H1 (cell line): ENCODE measurements at regions not wholly inside any gene's neighbourhood (a gene's known extent, or its start where the extent isn't known, plus 50 kb on each side); places are given as distances from the start of the nearest gene placed in this dataset.

Experiments
- CTCF ChIA-PET: fragments of 300-600 bp; sonication (Branson Sonifier 250); formaldehyde crosslinking; loops from one replicate; lab custom pipeline; 2021; ENCODE audit not compliant: partially characterized antibody; lab: Charles Lee
- POLR2A ChIA-PET: fragments of 300-600 bp; sonication (Branson Sonifier 250); formaldehyde crosslinking; loops from one replicate; lab custom pipeline; 2021; ENCODE audit warnings: inconsistent platforms; ENCODE audit not compliant: partially characterized antibody; lab: Charles Lee
- DNase-seq, 2 experiments: peaks; one replicate each; pipeline versions ENCODE4 v3.0.0 to v3.0.0-alpha.2; 2010 to 2022; ENCODE audit warnings: low spot score in 2 of 2, low read depth in 1 of 2, mixed read lengths in 1 of 2
- FAIRE-seq: peaks from 2 replicates; lab custom pipeline; 2011; peaks lifted over from hg19 to GRCh38; lab: Jason Lieb, UNC
- H2AFZ ChIP-seq: 2 replicates; pipeline ENCODE4 v1.8.1; 2012; ENCODE audit warnings: low read length, inconsistent platforms
- H2AK5ac ChIP-seq: 2 replicates; pipeline ENCODE4 v1.6.1; 2013; ENCODE audit warnings: low read depth, low read length
- H2BK120ac ChIP-seq: replicated peaks from 2 replicates; pipeline ENCODE3; 2013; ENCODE audit warnings: low read depth, low read length, inconsistent platforms
- H2BK12ac ChIP-seq: 2 replicates; pipeline ENCODE4 v1.6.1; 2013; ENCODE audit warnings: low read depth, low read length
- H2BK15ac ChIP-seq: 2 replicates; pipeline ENCODE4 v1.6.1; 2013; ENCODE audit warnings: low read length
- H2BK20ac ChIP-seq: 2 replicates; pipeline ENCODE4 v1.6.1; 2013; ENCODE audit warnings: low read length
- H2BK5ac ChIP-seq: 2 replicates; pipeline ENCODE4 v1.6.1; 2013; ENCODE audit warnings: low read depth, low read length
- H3K14ac ChIP-seq: 2 replicates; pipeline ENCODE4 v1.6.1; 2013; ENCODE audit warnings: inconsistent platforms; ENCODE audit not compliant: insufficient read length
- H3K18ac ChIP-seq: 2 replicates; pipeline ENCODE4 v1.6.1; 2013; ENCODE audit warnings: low read length; ENCODE audit errors: extremely low read depth
- H3K23ac ChIP-seq: 2 replicates; pipeline ENCODE4 v1.6.1; 2013; ENCODE audit warnings: inconsistent platforms; ENCODE audit not compliant: insufficient read length
- H3K23me2 ChIP-seq: 2 replicates; pipeline ENCODE4 v1.6.1; 2013; ENCODE audit warnings: low read depth, low read length
- H3K27ac ChIP-seq: 2 replicates; pipeline ENCODE4 v1.6.1; 2011; ENCODE audit warnings: low read depth, low read length, inconsistent platforms
- H3K27me3 ChIP-seq, 4 experiments: replicated peaks in 1 of 4; 1 replicate in 1 of 4; 2 replicates in 3 of 4; pipeline versions ENCODE4 v1.6.1 to v1.8.1; 2011 to 2013; ENCODE audit warnings: low read length in 3 of 4, mild to moderate bottlenecking in 3 of 4, inconsistent platforms in 2 of 4, mixed read lengths in 2 of 4, moderate library complexity in 1 of 4; ENCODE audit not compliant: control insufficient read depth in 3 of 4, insufficient read depth in 3 of 4; ENCODE audit errors: extremely low read depth in 1 of 4
- H3K36me3 ChIP-seq, 4 experiments: 2 replicates each; pipeline versions ENCODE4 v1.6.1 to v1.8.1; 2011 to 2013; ENCODE audit warnings: mild to moderate bottlenecking in 4 of 4, low read length in 3 of 4, moderate library complexity in 2 of 4, control low read depth in 1 of 4, inconsistent platforms in 1 of 4; ENCODE audit not compliant: insufficient read depth in 4 of 4, control insufficient read depth in 2 of 4
- H3K4ac ChIP-seq: replicated peaks from 2 replicates; pipeline ENCODE3; 2013; ENCODE audit warnings: low read length, low read depth, mixed read lengths, inconsistent platforms; ENCODE audit not compliant: insufficient read length
- H3K4me1 ChIP-seq, 4 experiments: replicated peaks in 1 of 4; 1 replicate in 1 of 4; 2 replicates in 3 of 4; pipeline versions ENCODE4 v1.6.1 to v1.8.1; 2011 to 2013; ENCODE audit warnings: low read length in 3 of 4, inconsistent platforms in 2 of 4, mixed read lengths in 1 of 4; ENCODE audit not compliant: insufficient read depth in 4 of 4, control insufficient read depth in 3 of 4
- H3K4me2 ChIP-seq, 2 experiments: 2 replicates each; pipeline versions ENCODE4 v1.6.1 to v1.8.1; 2011 to 2013; ENCODE audit warnings: low read depth in 2 of 2, low read length in 2 of 2, control low read depth in 1 of 2, inconsistent platforms in 1 of 2, mild to moderate bottlenecking in 1 of 2; ENCODE audit not compliant: insufficient read depth in 1 of 2
- H3K4me3 ChIP-seq, 4 experiments: fragments of 200-600, 300-600 bp in 1 of 4; sonication (generic), shearing (Covaris generic), sonication (Bioruptor Twin) in 1 of 4; 2 replicates each; pipeline versions ENCODE4 v1.5.1 to v1.8.1; 2011 to 2016; ENCODE audit warnings: low read length in 4 of 4, low read depth in 3 of 4, control low read depth in 2 of 4, inconsistent platforms in 2 of 4, mild to moderate bottlenecking in 2 of 4, mixed read lengths in 1 of 4, moderate library complexity in 1 of 4; ENCODE audit not compliant: insufficient read depth in 2 of 4; ENCODE audit errors: extremely low read depth in 1 of 4
- H3K56ac ChIP-seq: replicated peaks from 2 replicates; pipeline ENCODE3; 2013; ENCODE audit warnings: low read depth, mild to moderate bottlenecking, mixed read lengths, low read length, inconsistent platforms; ENCODE audit not compliant: insufficient read length
- H3K79me1 ChIP-seq: 2 replicates; pipeline ENCODE4 v1.6.1; 2013; ENCODE audit warnings: low read depth, low read length, control low read depth
- H3K79me2 ChIP-seq, 2 experiments: 2 replicates each; pipeline versions ENCODE4 v1.6.1 to v1.8.1; 2012 to 2013; ENCODE audit warnings: low read length in 2 of 2, mild to moderate bottlenecking in 2 of 2, inconsistent platforms in 1 of 2; ENCODE audit not compliant: insufficient read depth in 2 of 2, control insufficient read depth in 1 of 2
- H3K9ac ChIP-seq, 4 experiments: replicated peaks in 1 of 4; 1 replicate in 1 of 4; 2 replicates in 3 of 4; pipeline versions ENCODE4 v1.6.1 to v1.8.1; 2011 to 2013; ENCODE audit warnings: low read depth in 3 of 4, low read length in 3 of 4, control low read depth in 2 of 4, mild to moderate bottlenecking in 2 of 4, moderate library complexity in 2 of 4, inconsistent platforms in 1 of 4; ENCODE audit errors: extremely low read depth in 1 of 4
- H3K9me3 ChIP-seq, 2 experiments: 2 replicates each; pipeline versions ENCODE4 v1.6.1 to v1.8.1; 2012 to 2013; ENCODE audit warnings: mild to moderate bottlenecking in 2 of 2, moderate library complexity in 2 of 2, control low read depth in 1 of 2, inconsistent platforms in 1 of 2, low read depth in 1 of 2, low read length in 1 of 2, mixed read lengths in 1 of 2; ENCODE audit not compliant: insufficient read depth in 2 of 2
- H4K20me1 ChIP-seq, 2 experiments: replicated peaks in 1 of 2; 2 replicates each; pipeline versions ENCODE3 to v1.8.1; 2011 to 2013; ENCODE audit warnings: inconsistent platforms in 2 of 2, low read length in 2 of 2, mild to moderate bottlenecking in 1 of 2; ENCODE audit not compliant: insufficient read depth in 2 of 2, control insufficient read depth in 1 of 2
- H4K5ac ChIP-seq: 2 replicates; pipeline ENCODE4 v1.6.1; 2013; ENCODE audit warnings: low read length, low read depth, mixed read lengths, inconsistent platforms; ENCODE audit not compliant: insufficient read length
- H4K8ac ChIP-seq: 2 replicates; pipeline ENCODE4 v1.8.0; 2013; ENCODE audit warnings: mild to moderate bottlenecking, moderate library complexity, low read length, inconsistent platforms; ENCODE audit not compliant: insufficient read depth; ENCODE audit errors: extremely low read depth
- H4K91ac ChIP-seq: replicated peaks from 2 replicates; pipeline ENCODE3; 2013; ENCODE audit warnings: low read length, mixed read lengths, inconsistent platforms; ENCODE audit not compliant: insufficient read length
- FOSL1 ChIP-seq: IDR thresholded peaks from 2 replicates; pipeline ENCODE4 v1.6.1; 2011; ENCODE audit warnings: mild to moderate bottlenecking, low read depth, low read length, moderate library complexity; ENCODE audit not compliant: insufficient read depth
- GTF2F1 ChIP-seq: IDR thresholded peaks from 2 replicates; pipeline ENCODE4 v1.6.1; 2012; ENCODE audit warnings: low read depth, low read length, improper control_type of control experiment, borderline replicate concordance
- JUN ChIP-seq: IDR thresholded peaks from 2 replicates; pipeline ENCODE4 v1.6.1; 2011; ENCODE audit warnings: low read depth, mild to moderate bottlenecking, improper control_type of control experiment, low read length
- KDM1A ChIP-seq: fragments of 200-600, 300-600 bp; sonication (generic); IDR thresholded peaks from 2 replicates; pipeline ENCODE4 v1.7.1; 2016; ENCODE audit warnings: mild to moderate bottlenecking, low read length, borderline replicate concordance
- NANOG ChIP-seq: IDR thresholded peaks from 2 replicates; pipeline ENCODE4 v1.6.1; 2011; ENCODE audit warnings: low read length, low read depth, mild to moderate bottlenecking, inconsistent platforms; ENCODE audit not compliant: insufficient read depth, poor library complexity, severe bottlenecking
- SP1 ChIP-seq: IDR thresholded peaks from 2 replicates; pipeline ENCODE4 v1.6.1; 2011; ENCODE audit warnings: low read depth, low read length
- TBP ChIP-seq: IDR thresholded peaks from 2 replicates; pipeline ENCODE4 v1.6.1; 2011; ENCODE audit warnings: low read depth, low read length, improper control_type of control experiment
- ZNF274 ChIP-seq: IDR thresholded peaks from 2 replicates; pipeline ENCODE4 v1.7.0; 2012; ENCODE audit warnings: low read length, borderline replicate concordance; ENCODE audit errors: extremely low read depth
- WGBS, 2 experiments: shearing (Covaris generic) in 1 of 2; methylation state at CpG; one replicate each; pipeline versions ENCODE4 v1.1.6 to v1.1.7; 2013 to 2015; ENCODE audit warnings: low lambda C conversion rate in 2 of 2, mixed read lengths in 2 of 2, inconsistent platforms in 1 of 2, low coverage in 1 of 2, missing lambda C conversion rate in 1 of 2; ENCODE audit not compliant: insufficient replicate concordance in 2 of 2, insufficient coverage in 1 of 2, insufficient read length in 1 of 2; ENCODE audit errors: extremely low coverage in 1 of 2, missing lambda C conversion rate in 1 of 2; 5-methylcytosine and 5-hydroxymethylcytosine counted together

DNA sequence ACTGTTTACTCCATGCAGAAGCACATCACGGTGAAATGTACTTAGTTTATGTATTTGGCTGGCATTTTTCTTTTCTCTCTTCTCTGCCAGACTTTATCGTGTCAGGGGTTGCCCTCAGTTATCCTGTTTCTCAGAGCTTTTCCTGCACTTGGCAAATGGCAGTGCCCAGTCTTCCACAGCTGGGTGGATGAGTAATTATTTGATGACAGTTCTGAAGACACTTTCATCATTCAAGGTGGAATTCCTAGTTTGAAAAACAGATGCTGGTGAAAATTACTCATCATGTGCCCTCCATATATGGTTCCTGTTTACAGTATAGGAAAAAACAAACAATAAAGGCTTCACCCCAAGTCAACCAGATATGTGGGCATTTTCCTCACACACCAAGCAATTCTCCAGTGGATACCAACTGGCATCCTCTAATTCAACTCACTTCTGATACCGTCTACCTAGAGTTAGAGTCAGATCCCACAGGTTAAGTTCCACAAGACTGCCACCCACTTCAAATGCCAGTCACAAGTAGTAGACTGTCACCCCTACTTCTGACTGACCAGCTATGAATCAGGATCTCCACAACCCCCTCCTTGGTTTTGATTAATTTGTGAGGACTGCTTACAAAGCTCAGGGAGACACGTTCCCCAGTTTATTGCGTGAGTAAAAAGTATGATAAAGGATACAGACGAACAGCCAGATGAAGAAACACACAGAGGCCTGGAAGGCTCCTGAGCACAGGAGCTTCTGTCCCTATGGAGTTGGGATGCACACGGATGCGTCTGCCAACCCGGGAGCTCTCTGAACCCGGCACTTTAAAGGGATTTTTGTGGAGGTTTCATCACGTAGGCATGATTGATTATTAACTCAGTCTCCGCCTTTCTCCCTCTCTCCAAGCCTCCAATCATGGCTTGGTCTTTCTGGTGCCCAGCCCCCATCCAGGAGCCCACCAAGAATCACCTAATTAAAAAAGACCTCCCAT is 72.9 kb downstream of the CLDN34 start:
- Histone ChIP-seq H3K36me3 (no peaks in the 10 kb centered on the region), H3K18ac (peak overlapping the region; percentile 13), H3K23ac (no peak overlapping the region), H2AFZ (no peak overlapping the region), H4K20me1 (peaks cover 0 to 1% of the 10 kb centered on the region in 2 experiments), H3K9me3 (no peaks in the 10 kb centered on the region), H3K9ac (no peak overlapping the region; a peak in 2 of 7 replicates), H4K8ac (no peak overlapping the region), H2AK5ac (no peak overlapping the region), H3K79me2 (peaks cover 0 to 27% of the 10 kb centered on the region in 2 experiments; a peak in 2 of 4 replicates), H3K79me1 (no peaks in the 10 kb centered on the region), H4K5ac (peak overlapping the region; percentile 36), H3K56ac (no peak overlapping the region), H3K27ac (peak overlapping the region; percentile 55; the same call in 1 of the 2 replicates), H3K27me3 (no peaks in the 10 kb centered on the region), H3K4ac (peak overlapping the region; percentile 91), H3K4me1 (peaks cover 0 to 12% (median 5%) of the 10 kb centered on the region in 4 experiments; a peak in 3 of 7 replicates), H4K91ac (peak overlapping the region; percentile 65), H2BK15ac (no peak overlapping the region), H3K23me2 (no peaks in the 10 kb centered on the region), H2BK120ac (peak overlapping the region; percentile 64), H3K4me2 (peak overlapping the region; percentile 52 to 59; a peak in 3 of 4 replicates), H3K4me3 (peak overlapping the region in 1 of 4 experiments; percentile 37; a peak in 1 of 8 replicates), H3K14ac (no peak overlapping the region), H2BK20ac (no peak overlapping the region), H2BK12ac (peak overlapping the region; percentile 17; the same call in 1 of the 2 replicates), H2BK5ac (peak overlapping the region; percentile 60; the same call in 1 of the 2 replicates)
- DNase-seq (no peak), FAIRE-seq (no peak)
- 76% methylated on average over 7 of the region's 12 CpGs; no CpG with 5 or more reads in 1 of the 2 experiments for WGBS, 2 experiments
- ChIA-PET POLR2A (interaction anchor here (2.1 to 2.9 kb wide), 3 partner anchors 9 to 23 kb away, joined by 7 to 12 read pairs (median 9); no protein-coding TSS in a partner anchor), CTCF (interaction anchor here (1.1 to 1.4 kb wide), 2 partner anchors 16 to 43 kb away, joined by 3 to 5 read pairs; no protein-coding TSS in a partner anchor)
- TF ChIP-seq KDM1A (no peak), SP1 (no peak), FOSL1 (no peak), NANOG (no peak), TBP (no peak), GTF2F1 (no peak), JUN (no peak), ZNF274 (no peak)
